ENCODE measurements at regions not wholly inside any gene's neighbourhood (a gene's known extent, or its start where the extent isn't known, plus 50 kb on each side); places are given as distances from the start of the nearest gene placed in this dataset.
"Not testable (repeated sequence)": the region's sequence is repeated elsewhere in the genome, so short reads cannot be mapped to it uniquely, and the experiment has no call there.

DNA sequence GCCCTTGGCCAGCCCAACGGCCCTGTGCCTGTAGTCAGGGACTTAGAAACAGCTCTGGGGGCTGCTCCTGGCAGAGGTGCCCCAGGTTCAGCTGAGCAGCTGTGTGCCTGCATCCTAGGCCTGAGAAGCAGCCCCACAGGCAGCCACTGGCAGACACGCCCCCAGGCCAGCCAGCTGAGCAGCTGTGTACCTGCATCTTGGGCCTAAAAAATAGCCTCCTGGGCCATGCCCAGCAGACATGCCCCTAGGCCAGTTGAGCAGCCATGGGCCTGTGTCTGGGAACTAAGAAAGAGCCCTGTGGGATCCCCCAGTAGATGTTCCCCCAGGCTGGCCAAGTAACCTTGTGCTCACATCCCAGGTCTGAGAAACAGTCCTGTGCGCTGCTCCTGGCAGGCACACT is 64.0 kb downstream of the TBR1 start:
- H3K36me3 ChIP-seq (ENCODE audit: control insufficient read depth, insufficient read depth, low read length) = no peaks in the 10 kb centered on the region
- TF ChIP-seq, protein P1, sequence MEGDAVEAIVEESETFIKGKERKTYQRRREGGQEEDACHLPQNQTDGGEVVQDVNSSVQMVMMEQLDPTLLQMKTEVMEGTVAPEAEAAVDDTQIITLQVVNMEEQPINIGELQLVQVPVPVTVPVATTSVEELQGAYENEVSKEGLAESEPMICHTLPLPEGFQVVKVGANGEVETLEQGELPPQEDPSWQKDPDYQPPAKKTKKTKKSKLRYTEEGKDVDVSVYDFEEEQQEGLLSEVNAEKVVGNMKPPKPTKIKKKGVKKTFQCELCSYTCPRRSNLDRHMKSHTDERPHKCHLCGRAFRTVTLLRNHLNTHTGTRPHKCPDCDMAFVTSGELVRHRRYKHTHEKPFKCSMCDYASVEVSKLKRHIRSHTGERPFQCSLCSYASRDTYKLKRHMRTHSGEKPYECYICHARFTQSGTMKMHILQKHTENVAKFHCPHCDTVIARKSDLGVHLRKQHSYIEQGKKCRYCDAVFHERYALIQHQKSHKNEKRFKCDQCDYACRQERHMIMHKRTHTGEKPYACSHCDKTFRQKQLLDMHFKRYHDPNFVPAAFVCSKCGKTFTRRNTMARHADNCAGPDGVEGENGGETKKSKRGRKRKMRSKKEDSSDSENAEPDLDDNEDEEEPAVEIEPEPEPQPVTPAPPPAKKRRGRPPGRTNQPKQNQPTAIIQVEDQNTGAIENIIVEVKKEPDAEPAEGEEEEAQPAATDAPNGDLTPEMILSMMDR (IDR thresholded peaks at IDR 0.05; ENCODE audit: insufficient read depth, low read length, poor library complexity, severe bottlenecking) = no peak
- DNase-seq (ENCODE audit: low read depth) = no peak
- H3K27me3 ChIP-seq (ENCODE audit: control insufficient read depth, insufficient read depth, low read length) = no peaks in the 10 kb centered on the region
- no peak overlapping the region for H3K4me3 ChIP-seq (ENCODE audit: low read depth, low read length)

DNA sequence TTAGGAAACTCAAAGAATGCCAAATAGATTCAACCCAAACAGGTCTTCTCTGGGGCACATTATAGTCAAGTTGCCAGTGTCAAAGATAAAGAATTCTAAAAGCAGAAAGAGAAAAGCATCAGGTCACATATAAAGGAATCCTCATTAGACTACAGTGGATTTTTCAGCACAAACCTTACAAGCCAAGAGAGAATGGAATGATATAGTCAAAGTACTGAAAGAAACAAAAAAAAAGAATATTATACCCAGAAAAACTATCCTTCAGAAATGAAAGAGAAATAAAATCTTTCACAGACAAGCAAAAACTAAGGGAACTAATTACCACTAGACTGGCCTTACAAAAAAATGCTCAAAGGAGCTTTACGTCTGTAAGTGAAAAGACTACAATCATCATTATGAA is 65.5 kb downstream of the TBR1 start:
- Histone ChIP-seq H3K36me3 (ENCODE audit: control insufficient read depth, insufficient read depth, low read length) (no peaks in the 10 kb centered on the region), H3K27me3 (ENCODE audit: control insufficient read depth, insufficient read depth, low read length) (no peaks in the 10 kb centered on the region)
- TF ChIP-seq, protein P1 (IDR thresholded peaks at IDR 0.05; ENCODE audit: insufficient read depth, low read length, poor library complexity, severe bottlenecking) = no peak

DNA sequence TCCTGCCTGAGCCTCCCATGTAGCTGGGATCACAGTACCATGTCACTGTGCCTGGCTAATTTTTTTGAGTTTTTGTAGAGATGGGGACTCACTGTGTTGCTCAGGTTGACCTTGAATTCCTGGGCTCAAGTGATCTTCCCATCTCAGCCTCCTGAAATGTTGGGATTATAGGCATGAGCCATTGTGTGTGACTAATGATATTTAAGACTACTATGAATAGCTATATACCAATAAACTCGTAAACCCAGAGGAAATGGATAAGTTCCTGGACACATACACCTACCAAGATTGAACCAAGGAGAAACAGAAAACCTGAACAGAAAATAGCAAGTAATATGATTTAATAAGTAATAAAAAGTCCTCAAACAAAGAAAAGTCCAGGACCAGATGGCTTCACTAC is 68.0 kb downstream of the TBR1 start:
- Histone ChIP-seq H3K4me3 (ENCODE audit: low read depth, low read length) (no peak overlapping the region), H3K27me3 (ENCODE audit: control insufficient read depth, insufficient read depth, low read length) (no peaks in the 10 kb centered on the region), H3K36me3 (ENCODE audit: control insufficient read depth, insufficient read depth, low read length) (no peaks in the 10 kb centered on the region)
- TF ChIP-seq, protein P1 (IDR thresholded peaks at IDR 0.05; ENCODE audit: insufficient read depth, low read length, poor library complexity, severe bottlenecking) = no peak
- no peak for DNase-seq (ENCODE audit: low read depth)

More for the DNA sequence above, 65.5 kb downstream of the TBR1 start:
- DNase-seq (ENCODE audit: low read depth) = no peak
- H3K4me3 ChIP-seq (ENCODE audit: low read depth, low read length) = no peak overlapping the region

DNA sequence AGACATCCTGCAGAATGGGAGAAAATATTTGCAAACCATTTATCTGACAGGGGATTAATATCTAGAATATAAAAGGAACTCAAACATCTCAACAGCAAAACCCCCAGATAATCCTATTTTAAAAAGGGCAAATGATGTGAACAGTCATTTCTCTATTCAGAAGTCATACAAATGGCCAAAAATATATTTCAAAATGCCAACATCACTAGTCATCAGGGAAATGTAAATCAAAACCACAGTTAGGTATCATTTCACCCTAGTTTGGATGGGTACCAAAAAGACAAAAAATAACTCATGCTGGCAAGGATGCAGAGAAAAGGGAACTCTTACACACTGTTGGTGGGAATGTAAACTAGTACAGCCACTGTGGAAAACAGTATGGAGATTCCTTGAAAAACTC is 70.0 kb downstream of the TBR1 start:
- TF ChIP-seq, protein P1 (IDR thresholded peaks at IDR 0.05; ENCODE audit: insufficient read depth, low read length, poor library complexity, severe bottlenecking) = no peak
- DNase-seq (ENCODE audit: low read depth) = no peak
- H3K36me3 ChIP-seq (ENCODE audit: control insufficient read depth, insufficient read depth, low read length) = no peaks in the 10 kb centered on the region
- no peaks in the 10 kb centered on the region for H3K27me3 ChIP-seq (ENCODE audit: control insufficient read depth, insufficient read depth, low read length)
- H3K4me3 ChIP-seq (ENCODE audit: low read depth, low read length) = no peak overlapping the region

DNA sequence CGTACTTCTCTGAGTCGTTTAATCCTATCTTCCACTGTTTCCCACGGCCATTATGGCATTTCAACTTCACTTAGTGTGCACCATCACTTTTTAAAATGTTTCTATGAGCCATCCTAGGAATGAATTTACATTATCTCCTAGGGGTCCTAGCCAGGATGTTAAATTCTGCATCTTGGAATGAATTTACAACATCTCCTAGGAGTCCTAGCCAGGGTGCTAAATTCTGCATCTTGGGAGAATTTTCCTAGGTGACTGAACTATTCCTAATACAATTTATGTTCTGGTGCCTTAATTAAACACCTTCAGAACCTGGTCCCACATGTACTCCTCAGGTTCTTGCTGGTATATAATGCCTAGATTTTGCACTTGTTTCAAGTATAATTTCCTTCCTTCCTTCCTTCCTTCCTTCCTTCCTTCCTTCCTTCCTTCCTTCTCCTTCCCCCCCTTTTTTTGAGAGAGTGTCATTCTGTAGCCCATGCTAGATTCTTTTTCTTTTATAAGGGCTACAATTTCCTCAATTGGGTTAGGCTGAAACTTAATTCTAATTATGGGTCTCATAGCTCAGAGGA is 72.1 kb downstream of the TBR1 start:
- H3K36me3 ChIP-seq (ENCODE audit: control insufficient read depth, insufficient read depth, low read length) = no peaks in the 10 kb centered on the region
- DNase-seq (ENCODE audit: low read depth) = no peak
- no peak overlapping the region for H3K4me3 ChIP-seq (ENCODE audit: low read depth, low read length)
- TF ChIP-seq, protein P1 (IDR thresholded peaks at IDR 0.05; ENCODE audit: insufficient read depth, low read length, poor library complexity, severe bottlenecking) = no peak
- no peaks in the 10 kb centered on the region for H3K27me3 ChIP-seq (ENCODE audit: control insufficient read depth, insufficient read depth, low read length)

DNA sequence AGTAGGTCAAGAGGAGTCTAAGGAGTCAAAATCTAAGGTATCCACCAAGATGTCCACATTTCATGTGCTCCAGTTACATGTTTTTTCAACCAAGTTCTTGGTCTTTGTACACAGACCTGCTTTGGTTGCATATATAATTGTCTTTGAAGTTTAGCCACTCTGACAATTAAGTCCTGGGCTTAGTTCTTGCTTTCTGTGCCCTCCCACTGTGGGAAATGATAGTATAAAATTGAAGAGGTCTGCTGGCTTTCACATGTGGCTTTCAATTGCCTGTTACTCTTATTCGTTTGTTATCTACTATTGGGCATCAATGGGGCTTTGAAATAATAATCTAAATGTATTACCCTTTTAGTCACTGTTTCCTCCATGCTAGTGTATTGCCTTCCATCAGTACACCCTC is 72.8 kb downstream of the TBR1 start:
- Histone ChIP-seq H3K4me3 (ENCODE audit: low read depth, low read length) (no peak overlapping the region), H3K36me3 (ENCODE audit: control insufficient read depth, insufficient read depth, low read length) (no peaks in the 10 kb centered on the region), H3K27me3 (ENCODE audit: control insufficient read depth, insufficient read depth, low read length) (no peaks in the 10 kb centered on the region)
- TF ChIP-seq, protein P1 (IDR thresholded peaks at IDR 0.05; ENCODE audit: insufficient read depth, low read length, poor library complexity, severe bottlenecking) = no peak
- DNase-seq (ENCODE audit: low read depth) = no peak

DNA sequence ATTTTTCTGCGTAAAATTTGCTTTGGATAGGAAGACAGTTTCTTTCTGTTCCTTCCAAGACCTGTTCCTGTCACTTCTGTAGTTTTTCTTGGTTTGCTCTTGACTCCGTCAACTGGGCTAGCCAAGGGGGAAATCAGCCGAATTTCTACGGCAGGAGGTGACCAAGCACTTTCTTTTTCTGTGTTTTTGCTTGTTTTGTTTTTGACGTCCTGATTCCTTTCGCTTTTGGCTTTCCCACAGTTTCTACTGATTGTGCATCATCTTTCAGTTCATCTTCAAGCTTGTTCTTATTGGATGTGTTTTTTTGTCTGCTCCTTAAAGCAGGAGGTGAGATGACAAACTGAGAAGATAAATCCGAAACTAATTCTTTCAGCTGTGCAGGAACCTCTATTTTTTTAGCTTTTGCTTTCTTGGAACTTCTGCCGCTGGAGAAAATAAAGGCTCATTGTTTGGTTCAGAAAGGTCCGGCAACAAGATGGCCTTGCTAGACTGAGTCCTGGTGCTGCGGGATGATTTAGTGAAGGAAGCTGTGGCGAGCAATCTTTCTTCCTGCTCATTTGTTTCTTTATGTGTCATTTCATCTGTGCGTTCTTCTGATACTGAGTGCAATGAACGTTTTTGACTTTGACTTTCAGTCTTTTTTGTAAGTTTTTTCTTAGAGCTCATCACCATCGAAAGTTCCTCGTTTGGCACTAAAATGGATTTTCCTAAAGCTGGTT is 85.0 kb downstream of the TBR1 start:
- H3K27me3 ChIP-seq (ENCODE audit: control insufficient read depth, insufficient read depth, low read length); H3K36me3 ChIP-seq (ENCODE audit: control insufficient read depth, insufficient read depth, low read length); H3K4me3 ChIP-seq (ENCODE audit: low read depth, low read length); DNase-seq (ENCODE audit: low read depth): not testable (repeated sequence)

DNA sequence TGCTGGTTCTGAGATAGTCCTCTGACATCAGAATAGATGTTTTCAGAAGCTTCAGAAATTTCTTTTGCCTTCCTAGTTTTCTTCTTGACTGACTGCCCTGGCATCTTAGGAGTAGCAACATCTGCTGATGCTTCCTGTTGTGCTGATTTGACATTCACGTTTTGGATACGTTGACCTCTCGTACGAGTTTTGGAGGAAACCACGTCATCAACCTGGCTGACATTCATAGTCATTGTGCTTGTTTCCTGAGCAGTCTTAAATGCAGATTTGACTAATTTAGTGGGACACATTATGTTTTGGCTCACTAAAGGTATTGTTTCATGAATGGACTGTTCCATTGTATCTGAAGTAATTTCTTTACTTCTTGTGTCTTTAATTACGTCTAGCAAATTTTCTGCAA is 86.2 kb downstream of the TBR1 start:
- not testable (repeated sequence) for H3K27me3 ChIP-seq (ENCODE audit: control insufficient read depth, insufficient read depth, low read length); DNase-seq (ENCODE audit: low read depth); H3K4me3 ChIP-seq (ENCODE audit: low read depth, low read length); H3K36me3 ChIP-seq (ENCODE audit: control insufficient read depth, insufficient read depth, low read length)
